GM18508 (cell line): ENCODE measurements at regions not wholly inside any gene's neighbourhood (a gene's known extent, or its start where the extent isn't known, plus 50 kb on each side); places are given as distances from the start of the nearest gene placed in this dataset.

Source experiments
- ATAC-seq: cut with Tn5 transposase; IDR thresholded peaks from one replicate; pipeline ENCODE4 v1.9.1; 2021; ENCODE audit warnings: moderate number of reproducible peaks; ENCODE audit not compliant: insufficient read depth, unreplicated experiment

DNA sequence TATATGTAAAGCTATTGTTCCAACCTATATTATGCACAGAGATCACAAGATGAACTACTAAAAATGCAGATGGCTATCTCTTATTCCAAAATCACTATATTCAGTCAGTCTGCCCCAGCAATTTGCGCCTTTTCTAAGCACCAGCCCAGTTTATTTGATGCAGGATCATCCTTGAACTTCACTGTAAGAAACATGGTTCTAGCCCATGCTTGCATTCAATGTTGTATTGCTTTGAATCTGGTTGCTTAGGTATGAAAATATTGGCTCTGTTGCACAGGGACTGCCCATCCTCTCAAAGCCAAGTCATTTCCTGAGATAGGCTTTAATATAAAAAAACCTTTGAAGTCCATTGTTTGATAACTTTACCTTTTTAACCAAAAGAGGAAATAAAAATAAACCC lies 170.5 kb upstream of the LRIG1 start:
- ATAC-seq, result no peak

DNA sequence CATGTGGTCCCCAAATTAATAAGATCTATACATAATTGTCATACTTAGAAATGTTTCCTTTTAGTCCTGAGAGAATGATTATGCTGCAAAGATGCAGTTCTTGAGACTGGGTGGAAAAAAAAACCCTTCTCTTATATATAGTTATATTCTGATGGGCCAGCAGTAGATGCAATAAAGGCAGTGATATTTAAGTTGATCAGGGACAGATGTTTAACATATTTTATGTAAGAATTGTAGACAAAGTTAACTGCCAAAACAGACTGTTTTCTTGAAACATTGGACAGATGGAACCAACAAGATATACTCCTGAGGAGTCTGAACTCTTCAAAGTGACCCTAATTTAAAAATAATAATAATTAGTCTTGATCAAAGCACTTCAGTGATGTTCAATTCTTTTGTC lies 172.0 kb upstream of the LRIG1 start:
- ATAC-seq, result no peak

- no peak for ATAC-seq
These were observed 172.5 kb upstream of the LRIG1 start for GRCh38 chr3:66673293-66673692.

DNA sequence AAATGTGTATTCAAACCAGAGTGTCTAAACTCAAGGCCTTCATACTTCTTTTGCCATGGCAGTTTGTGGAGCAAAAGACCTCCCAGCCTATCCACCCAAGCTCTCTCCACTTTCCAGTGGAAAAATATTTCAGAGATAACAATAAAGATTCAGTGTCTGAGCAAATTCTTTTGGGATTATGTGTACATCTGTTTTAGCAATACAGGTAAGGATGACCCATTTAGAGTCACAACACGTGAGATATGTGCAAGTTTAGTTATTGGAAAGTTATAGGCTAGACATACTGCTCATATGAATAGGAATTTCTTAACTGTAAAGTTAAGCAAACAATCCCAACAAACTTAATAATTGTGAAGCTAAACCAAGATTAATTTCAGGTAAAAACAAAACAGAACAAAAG lies 174.5 kb upstream of the LRIG1 start:
- ATAC-seq, result no peak

DNA sequence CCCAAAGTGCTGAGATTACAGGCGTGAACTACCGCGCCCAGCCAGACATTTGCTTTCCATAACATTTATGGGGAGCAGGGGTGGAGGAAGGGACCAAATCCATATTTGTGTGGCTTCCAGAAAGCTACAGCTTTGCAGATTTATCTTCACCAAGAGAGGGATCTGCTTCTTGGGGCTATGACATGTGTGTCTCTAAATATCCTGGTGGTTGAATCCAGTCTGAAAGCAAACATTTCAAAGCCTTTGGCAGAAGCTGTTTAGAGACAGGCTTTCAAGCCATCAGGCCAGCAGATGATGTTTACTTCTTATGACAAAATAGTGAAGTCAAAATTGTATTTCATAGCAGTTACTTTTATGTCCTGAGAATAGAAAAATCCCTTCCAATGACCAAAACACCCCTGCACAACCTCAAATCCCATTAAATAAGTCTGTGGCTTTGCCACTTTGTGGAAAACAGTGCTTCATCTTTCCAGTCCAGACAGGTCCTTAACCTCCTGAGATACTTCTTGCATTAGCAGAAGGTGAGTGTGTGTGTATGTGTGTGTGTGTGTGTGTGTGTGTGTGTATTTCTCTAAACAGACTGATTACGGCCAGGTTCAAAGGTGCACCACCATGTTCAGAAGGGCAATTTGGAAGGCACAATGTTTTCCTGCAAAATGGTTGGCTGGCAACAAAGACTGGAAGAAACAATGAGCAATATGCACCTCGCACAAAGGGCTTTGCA lies 191.4 kb upstream of the LRIG1 start:
- ATAC-seq, result no peak

DNA sequence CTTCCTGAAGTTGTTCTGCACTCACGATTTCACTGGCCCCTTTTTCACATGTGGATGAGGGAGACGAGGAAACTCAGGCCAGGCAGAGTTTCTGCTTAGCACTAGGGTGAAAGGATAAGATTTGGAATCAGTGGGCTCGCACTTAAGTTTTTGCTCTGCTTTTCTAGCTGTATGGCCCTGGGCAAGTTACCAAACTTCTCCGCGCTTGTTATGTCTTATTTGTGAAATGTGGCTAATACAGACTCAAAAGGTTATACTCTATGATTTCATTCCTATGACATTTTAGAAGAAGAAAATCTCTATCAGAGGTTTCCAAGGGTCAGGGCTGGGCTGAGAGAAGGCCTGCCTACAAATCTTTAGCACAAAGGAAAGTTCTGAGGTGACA lies 191.9 kb upstream of the LRIG1 start:
- ATAC-seq, result no peak

GRCh38 chr3:66693461-66694031 lies 192.7 kb upstream of the LRIG1 start:
- no peak for ATAC-seq

GRCh38 chr3:66702126-66702525 lies 201.3 kb upstream of the LRIG1 start:
- no peak for ATAC-seq

DNA sequence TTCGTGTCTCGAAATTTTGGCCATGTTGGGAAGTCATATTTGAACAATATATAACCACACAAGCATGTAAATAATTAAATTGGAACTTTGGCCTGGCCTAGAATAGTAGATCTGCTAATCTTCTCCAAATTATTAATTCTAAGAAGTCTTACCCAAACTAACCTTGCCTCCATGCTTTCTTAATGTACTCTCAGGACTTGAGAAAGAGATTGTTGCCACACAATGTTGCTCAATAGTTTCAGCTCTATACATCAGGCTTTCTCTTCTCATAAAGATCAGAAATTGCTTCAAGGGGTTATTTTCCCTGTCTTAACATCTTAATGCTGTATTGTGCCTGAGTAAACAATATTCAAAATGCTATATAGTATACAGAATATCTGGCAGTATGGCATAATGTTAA lies 202.7 kb upstream of the LRIG1 start:
- no peak for ATAC-seq

GRCh38 chr3:66705076-66705475 lies 204.3 kb upstream of the LRIG1 start:
- no peak for ATAC-seq

GRCh38 chr3:66706890-66707289 lies 206.1 kb upstream of the LRIG1 start:
- ATAC-seq, result no peak

- no peak for ATAC-seq
These were observed 208.7 kb upstream of the LRIG1 start for GRCh38 chr3:66709532-66709931.

DNA sequence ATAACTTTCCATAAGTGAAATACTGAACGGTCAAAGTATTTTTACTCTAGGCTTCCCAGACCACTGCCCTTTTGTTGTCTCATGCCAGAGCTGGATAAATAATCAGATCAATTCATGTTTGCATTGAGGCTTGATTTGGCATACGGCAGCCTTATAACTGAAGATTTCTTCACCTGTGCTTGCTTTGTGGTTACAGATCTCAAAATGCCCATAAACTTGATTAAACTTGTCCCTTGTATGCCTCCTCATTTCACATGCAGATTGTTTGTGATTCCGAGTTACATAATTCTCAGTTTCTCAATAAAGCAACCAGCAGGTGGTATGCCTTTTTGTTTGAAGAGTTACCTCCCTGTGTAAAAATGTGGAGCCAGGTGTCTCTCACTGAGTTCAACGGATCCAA lies 211.4 kb upstream of the LRIG1 start:
- ATAC-seq, result no peak

DNA sequence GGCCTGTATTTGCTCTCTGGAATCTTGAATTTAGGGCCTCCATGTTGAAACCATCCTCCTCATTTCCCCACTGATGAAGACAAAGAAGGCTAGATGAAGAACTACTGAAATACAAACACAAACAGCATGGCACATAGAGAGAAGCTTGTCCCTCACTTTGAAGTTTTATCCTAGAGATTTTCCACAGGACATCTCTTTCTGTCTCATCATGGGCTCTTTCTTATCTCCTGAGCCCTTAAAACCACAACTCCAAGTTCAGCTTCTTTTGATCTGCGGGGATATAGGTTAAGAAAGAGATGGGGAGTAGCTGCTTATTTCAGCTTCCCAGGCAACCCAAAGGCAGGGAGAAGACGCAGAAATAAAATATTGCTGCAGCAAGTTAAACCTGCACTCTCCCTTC lies 213.1 kb upstream of the LRIG1 start:
- no peak for ATAC-seq

GRCh38 chr3:66715806-66716205 lies 215.0 kb upstream of the LRIG1 start:
- ATAC-seq, result no peak

DNA sequence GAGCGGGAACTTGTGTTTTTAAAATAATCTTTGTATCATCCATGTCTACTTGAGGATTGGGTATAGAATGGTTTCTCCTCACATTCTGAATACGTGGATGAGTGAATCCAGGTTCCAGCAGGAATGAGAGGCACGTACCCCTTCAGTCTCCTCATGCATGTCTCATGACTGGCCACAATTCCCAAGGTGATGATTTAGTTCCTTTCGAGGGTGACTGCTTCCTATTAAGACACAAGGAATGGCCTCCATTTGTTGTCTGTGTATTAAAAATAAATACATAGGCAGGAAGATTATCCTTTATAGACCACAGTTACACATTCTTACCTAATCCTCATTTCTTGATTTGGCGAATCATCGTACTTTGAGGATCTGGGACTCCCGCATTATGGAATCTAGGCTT lies 217.0 kb upstream of the LRIG1 start:
- no peak for ATAC-seq

- ATAC-seq, result no peak
These were observed 219.1 kb upstream of the LRIG1 start for GRCh38 chr3:66719796-66720356.

GRCh38 chr3:66720508-66720907 lies 219.7 kb upstream of the LRIG1 start:
- no peak for ATAC-seq

GRCh38 chr3:66722675-66723074 lies 221.9 kb upstream of the LRIG1 start:
- ATAC-seq, result no peak

- ATAC-seq, result no peak
These were observed 222.4 kb upstream of the LRIG1 start for GRCh38 chr3:66723231-66723630.

DNA sequence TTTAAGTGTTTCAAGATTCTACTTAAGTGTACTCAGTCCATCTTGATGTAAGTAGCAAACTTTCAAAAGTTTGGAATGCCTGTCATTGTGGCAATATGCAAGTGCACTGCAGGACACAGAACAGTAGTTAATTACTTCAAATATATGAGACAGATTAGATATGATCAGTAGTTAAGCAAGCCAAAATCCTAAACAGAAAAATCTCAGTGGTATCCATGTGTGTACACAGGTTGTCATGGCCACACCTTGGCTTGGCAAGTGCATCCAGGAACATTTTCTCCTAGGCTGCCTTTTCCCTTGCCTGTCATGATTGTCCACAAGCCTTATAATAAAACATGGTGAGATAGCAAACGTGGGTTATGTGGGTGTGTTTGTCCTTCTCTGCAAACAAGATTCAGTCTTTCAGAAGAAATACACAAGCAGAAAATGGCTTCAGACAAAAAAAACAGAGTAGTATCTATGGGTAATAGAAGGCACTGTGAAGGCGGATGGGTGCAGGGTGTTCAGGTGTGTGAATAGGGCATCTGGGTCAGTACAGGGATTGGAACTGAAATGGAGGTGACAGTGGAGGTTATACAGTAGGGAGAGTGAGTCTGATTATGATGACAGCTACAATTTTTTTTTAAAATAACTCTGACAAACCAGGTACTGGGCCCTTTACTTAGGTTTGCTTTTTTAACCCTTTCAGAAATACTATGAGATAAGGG lies 229.0 kb upstream of the LRIG1 start:
- no peak for ATAC-seq
